ENCODE measurements at regions not wholly inside any gene's neighbourhood (a gene's known extent, or its start where the extent isn't known, plus 50 kb on each side); places are given as distances from the start of the nearest gene placed in this dataset.

DNA sequence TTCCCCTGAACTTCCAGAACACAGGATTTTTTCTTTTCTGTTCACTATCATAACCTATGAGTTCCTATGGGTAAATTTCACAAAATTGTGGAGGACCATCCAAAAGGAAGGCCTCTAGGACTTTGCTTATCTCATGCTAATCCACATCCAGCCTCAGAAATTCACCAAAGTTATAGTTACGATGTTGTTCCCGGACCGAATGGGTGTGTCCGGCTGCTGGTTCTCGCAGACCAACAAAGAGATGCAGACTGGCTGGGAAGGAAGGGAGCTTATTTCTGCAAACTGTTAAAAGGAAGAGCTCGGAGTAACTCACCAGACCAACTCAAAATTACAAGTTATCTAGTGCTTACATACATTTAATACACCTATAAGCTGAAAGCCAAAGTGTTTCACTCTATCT lies 882.9 kb upstream of the SPRY2 start:
- Histone ChIP-seq H3K27ac (no peak overlapping the region), H3K4me3 (IDR thresholded peaks at IDR 0.05; ENCODE audit: insufficient read depth, low read depth, low read length) (no peak overlapping the region), H3K27me3 (ENCODE audit: insufficient read depth, low read depth) (no peaks in the 10 kb centered on the region), H3K36me3 (ENCODE audit: insufficient read depth) (no peaks in the 10 kb centered on the region), H3K4me2 (no peak overlapping the region), H4K20me1 (ENCODE audit: insufficient read depth) (no peaks in the 10 kb centered on the region), H3K9ac (no peak overlapping the region), H3K4me1 (ENCODE audit: low read depth, poor library complexity, severe bottlenecking) (no peaks in the 10 kb centered on the region), H2AFZ (ENCODE audit: low read depth) (no peak overlapping the region), H3K79me2 (ENCODE audit: insufficient read depth, low read depth) (no peaks in the 10 kb centered on the region)
- TF ChIP-seq, protein P1, sequence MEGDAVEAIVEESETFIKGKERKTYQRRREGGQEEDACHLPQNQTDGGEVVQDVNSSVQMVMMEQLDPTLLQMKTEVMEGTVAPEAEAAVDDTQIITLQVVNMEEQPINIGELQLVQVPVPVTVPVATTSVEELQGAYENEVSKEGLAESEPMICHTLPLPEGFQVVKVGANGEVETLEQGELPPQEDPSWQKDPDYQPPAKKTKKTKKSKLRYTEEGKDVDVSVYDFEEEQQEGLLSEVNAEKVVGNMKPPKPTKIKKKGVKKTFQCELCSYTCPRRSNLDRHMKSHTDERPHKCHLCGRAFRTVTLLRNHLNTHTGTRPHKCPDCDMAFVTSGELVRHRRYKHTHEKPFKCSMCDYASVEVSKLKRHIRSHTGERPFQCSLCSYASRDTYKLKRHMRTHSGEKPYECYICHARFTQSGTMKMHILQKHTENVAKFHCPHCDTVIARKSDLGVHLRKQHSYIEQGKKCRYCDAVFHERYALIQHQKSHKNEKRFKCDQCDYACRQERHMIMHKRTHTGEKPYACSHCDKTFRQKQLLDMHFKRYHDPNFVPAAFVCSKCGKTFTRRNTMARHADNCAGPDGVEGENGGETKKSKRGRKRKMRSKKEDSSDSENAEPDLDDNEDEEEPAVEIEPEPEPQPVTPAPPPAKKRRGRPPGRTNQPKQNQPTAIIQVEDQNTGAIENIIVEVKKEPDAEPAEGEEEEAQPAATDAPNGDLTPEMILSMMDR (conservative IDR thresholded peaks at IDR 0.05; ENCODE audit: low read depth, low read length) = no peak

DNA sequence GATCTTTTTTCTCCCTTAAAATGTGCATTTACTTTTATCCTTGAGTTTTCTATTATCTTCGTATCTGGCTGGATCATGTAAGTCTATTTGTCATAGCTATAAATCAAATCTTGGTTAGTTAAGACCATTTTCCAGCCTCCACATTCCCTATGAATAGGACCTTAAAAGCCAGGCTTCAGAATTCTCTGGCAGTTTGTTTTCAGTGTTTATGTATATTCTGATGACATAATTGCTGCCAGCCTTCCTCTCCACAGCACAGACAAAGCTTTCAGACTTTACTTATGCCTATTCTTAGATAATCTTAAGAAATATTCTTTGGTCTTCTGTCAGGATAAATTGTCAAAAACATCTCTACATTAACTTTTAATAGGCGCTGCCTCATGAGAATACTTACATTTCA lies 870.8 kb upstream of the SPRY2 start:
- H3K4me3 ChIP-seq (IDR thresholded peaks at IDR 0.05; ENCODE audit: insufficient read depth, low read depth, low read length) = no peak overlapping the region
- no peak overlapping the region for H3K27ac ChIP-seq
- no peaks in the 10 kb centered on the region for H3K4me1 ChIP-seq (ENCODE audit: low read depth, poor library complexity, severe bottlenecking)
- H3K79me2 ChIP-seq (ENCODE audit: insufficient read depth, low read depth) = no peaks in the 10 kb centered on the region
- H2AFZ ChIP-seq (ENCODE audit: low read depth) = no peak overlapping the region
- no peaks in the 10 kb centered on the region for H3K27me3 ChIP-seq (ENCODE audit: insufficient read depth, low read depth)
- no peak overlapping the region for H3K9ac ChIP-seq
- no peaks in the 10 kb centered on the region for H3K36me3 ChIP-seq (ENCODE audit: insufficient read depth)
- TF ChIP-seq, protein P1 (conservative IDR thresholded peaks at IDR 0.05; ENCODE audit: low read depth, low read length) = no peak
- no peaks in the 10 kb centered on the region for H4K20me1 ChIP-seq (ENCODE audit: insufficient read depth)
- no peak overlapping the region for H3K4me2 ChIP-seq

DNA sequence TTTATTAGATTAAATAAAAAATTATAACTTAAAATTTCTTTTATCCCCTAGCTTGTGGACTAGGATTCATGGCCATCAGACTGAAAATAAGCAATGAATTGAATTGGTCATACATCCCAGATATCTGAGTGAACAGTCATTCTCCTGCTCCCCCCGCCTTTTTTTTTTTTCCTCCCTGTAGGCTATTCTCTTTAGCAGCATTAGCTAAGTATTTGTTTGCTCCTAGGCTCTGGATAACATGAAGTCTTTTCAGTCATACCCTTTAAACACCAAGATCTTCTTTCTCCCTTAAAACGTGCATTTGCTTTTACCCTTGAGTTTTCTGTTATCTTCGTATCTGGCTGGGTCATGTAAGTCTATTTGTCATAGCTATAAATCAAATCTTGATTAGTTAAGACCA lies 866.7 kb upstream of the SPRY2 start:
- Histone ChIP-seq H3K79me2 (ENCODE audit: insufficient read depth, low read depth) (no peaks in the 10 kb centered on the region), H3K4me1 (ENCODE audit: low read depth, poor library complexity, severe bottlenecking) (no peaks in the 10 kb centered on the region), H3K9ac (no peak overlapping the region), H3K27ac (no peak overlapping the region), H3K4me3 (IDR thresholded peaks at IDR 0.05; ENCODE audit: insufficient read depth, low read depth, low read length) (no peak overlapping the region), H4K20me1 (ENCODE audit: insufficient read depth) (no peaks in the 10 kb centered on the region), H2AFZ (ENCODE audit: low read depth) (no peak overlapping the region), H3K27me3 (ENCODE audit: insufficient read depth, low read depth) (no peaks in the 10 kb centered on the region), H3K36me3 (ENCODE audit: insufficient read depth) (no peaks in the 10 kb centered on the region), H3K4me2 (no peak overlapping the region)
- TF ChIP-seq, protein P1 (conservative IDR thresholded peaks at IDR 0.05; ENCODE audit: low read depth, low read length) = no peak

DNA sequence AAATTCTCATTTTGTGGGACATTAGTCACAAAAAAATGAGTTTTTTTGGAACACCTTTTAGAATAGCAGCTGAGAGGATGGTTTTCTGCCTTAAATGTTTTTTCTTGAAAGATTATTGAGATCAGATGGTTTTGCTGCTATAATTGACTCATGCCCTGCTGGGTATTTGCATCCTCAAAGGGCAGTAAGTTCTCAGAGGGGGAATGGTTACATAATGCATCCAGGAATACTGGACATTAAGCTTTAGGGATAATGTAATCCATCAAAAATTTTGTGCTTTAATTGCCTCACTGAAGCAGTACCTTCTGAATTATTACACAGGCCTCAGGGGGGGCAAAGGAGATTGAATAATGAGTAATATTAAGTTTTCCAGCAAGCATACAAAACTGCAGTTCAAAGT lies 866.3 kb upstream of the SPRY2 start:
- H3K4me3 ChIP-seq (IDR thresholded peaks at IDR 0.05; ENCODE audit: insufficient read depth, low read depth, low read length) = no peak overlapping the region
- H3K9ac ChIP-seq = no peak overlapping the region
- no peak overlapping the region for H3K27ac ChIP-seq
- H2AFZ ChIP-seq (ENCODE audit: low read depth) = no peak overlapping the region
- no peaks in the 10 kb centered on the region for H3K36me3 ChIP-seq (ENCODE audit: insufficient read depth)
- H3K4me1 ChIP-seq (ENCODE audit: low read depth, poor library complexity, severe bottlenecking) = no peaks in the 10 kb centered on the region
- H3K27me3 ChIP-seq (ENCODE audit: insufficient read depth, low read depth) = no peaks in the 10 kb centered on the region
- no peaks in the 10 kb centered on the region for H3K79me2 ChIP-seq (ENCODE audit: insufficient read depth, low read depth)
- H4K20me1 ChIP-seq (ENCODE audit: insufficient read depth) = no peaks in the 10 kb centered on the region
- TF ChIP-seq, protein P1 (conservative IDR thresholded peaks at IDR 0.05; ENCODE audit: low read depth, low read length) = no peak
- H3K4me2 ChIP-seq = no peak overlapping the region

DNA sequence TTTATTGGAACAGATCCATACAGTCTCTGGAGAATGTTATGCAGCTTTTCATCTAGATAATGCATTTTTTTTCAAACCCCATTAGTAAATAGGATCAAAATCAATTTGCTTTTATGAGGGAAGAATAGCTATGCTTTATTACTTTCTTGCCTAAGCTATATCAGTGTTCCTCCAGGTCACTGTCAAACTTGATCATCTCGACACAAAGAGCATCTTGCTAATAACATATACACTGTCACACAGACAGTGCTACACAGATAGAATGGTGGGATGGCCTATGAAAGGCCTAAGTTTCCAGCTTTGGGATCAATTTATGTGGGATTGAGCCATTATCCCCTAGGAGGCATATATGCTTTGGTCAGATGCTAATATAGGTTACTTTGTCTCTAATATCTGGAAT lies 862.9 kb upstream of the SPRY2 start:
- H4K20me1 ChIP-seq (ENCODE audit: insufficient read depth) = no peaks in the 10 kb centered on the region
- H3K79me2 ChIP-seq (ENCODE audit: insufficient read depth, low read depth) = no peaks in the 10 kb centered on the region
- H3K4me1 ChIP-seq (ENCODE audit: low read depth, poor library complexity, severe bottlenecking) = no peaks in the 10 kb centered on the region
- H2AFZ ChIP-seq (ENCODE audit: low read depth) = no peak overlapping the region
- TF ChIP-seq, protein P1 (conservative IDR thresholded peaks at IDR 0.05; ENCODE audit: low read depth, low read length) = no peak
- H3K27ac ChIP-seq = no peak overlapping the region
- H3K36me3 ChIP-seq (ENCODE audit: insufficient read depth) = no peaks in the 10 kb centered on the region
- no peak overlapping the region for H3K4me2 ChIP-seq
- no peak overlapping the region for H3K4me3 ChIP-seq (IDR thresholded peaks at IDR 0.05; ENCODE audit: insufficient read depth, low read depth, low read length)
- H3K9ac ChIP-seq = no peak overlapping the region
- no peaks in the 10 kb centered on the region for H3K27me3 ChIP-seq (ENCODE audit: insufficient read depth, low read depth)

All from KMS-11 (cell line).